GM12873 (cell line): ENCODE measurements at regions not wholly inside any gene's neighbourhood (a gene's known extent, or its start where the extent isn't known, plus 50 kb on each side); places are given as distances from the start of the nearest gene placed in this dataset.

Experiments
- TF ChIP-seq, protein P1 (sequence below): IDR thresholded peaks from 2 replicates; pipeline ENCODE4 v1.5.1; 2012; ENCODE audit warnings: low read depth, mild to moderate bottlenecking, moderate library complexity, low read length, control low read depth; ENCODE audit not compliant: insufficient read depth; ENCODE audit errors: missing control alignments

DNA sequence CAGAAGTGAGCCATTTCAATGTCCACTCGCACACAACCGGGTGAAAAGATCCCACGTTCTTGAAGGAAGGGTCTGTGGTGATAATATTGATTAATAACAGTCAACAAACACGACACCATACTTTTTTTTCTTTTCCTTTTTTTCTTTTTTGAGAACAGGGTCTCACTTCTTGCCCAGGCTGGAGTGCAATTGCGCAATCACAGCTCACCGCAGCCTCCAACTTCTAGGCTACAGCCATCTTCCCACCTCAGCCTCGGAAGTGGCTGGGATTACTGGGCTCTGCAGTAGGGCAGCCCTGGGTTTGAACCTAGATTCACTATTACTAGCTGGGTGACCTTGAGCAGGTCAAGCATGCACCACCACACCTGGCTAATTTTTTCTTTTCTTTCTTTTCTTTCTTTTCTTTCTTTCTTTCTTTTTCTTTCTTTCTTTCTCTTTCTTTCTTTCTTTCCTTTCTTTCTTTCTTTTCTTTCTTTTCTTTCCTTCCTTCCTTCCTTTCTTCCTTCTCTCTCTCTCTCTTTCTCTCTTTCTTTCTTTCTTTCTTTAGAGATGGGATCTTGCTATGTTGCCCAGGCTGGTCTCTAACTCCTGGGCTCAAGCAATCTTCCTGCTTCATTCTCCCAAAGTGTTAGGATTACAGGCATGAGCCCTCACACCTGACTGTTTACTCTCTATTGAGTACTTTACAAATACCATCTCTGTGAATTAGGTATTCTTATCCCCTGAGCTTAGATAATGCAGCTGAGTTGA lies 123.9 kb downstream of the SNX5 start:
- TF ChIP-seq, protein P1, sequence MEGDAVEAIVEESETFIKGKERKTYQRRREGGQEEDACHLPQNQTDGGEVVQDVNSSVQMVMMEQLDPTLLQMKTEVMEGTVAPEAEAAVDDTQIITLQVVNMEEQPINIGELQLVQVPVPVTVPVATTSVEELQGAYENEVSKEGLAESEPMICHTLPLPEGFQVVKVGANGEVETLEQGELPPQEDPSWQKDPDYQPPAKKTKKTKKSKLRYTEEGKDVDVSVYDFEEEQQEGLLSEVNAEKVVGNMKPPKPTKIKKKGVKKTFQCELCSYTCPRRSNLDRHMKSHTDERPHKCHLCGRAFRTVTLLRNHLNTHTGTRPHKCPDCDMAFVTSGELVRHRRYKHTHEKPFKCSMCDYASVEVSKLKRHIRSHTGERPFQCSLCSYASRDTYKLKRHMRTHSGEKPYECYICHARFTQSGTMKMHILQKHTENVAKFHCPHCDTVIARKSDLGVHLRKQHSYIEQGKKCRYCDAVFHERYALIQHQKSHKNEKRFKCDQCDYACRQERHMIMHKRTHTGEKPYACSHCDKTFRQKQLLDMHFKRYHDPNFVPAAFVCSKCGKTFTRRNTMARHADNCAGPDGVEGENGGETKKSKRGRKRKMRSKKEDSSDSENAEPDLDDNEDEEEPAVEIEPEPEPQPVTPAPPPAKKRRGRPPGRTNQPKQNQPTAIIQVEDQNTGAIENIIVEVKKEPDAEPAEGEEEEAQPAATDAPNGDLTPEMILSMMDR: no peak

DNA sequence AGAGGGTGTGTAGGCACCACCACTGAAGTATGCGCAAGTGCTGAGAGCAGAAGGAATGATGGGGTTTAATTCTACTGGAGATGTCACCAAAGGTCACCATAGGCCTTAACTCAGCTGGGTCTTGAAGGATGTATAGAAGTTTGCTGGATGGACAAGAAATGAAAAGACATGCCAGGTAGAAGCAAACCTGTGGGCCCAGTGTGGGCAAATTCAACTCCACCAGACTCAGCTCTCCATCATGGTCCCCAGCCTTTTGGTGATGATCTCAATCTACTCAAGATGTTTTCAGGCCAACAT lies 124.5 kb downstream of the SNX5 start:
- TF ChIP-seq, protein P1: no peak

DNA sequence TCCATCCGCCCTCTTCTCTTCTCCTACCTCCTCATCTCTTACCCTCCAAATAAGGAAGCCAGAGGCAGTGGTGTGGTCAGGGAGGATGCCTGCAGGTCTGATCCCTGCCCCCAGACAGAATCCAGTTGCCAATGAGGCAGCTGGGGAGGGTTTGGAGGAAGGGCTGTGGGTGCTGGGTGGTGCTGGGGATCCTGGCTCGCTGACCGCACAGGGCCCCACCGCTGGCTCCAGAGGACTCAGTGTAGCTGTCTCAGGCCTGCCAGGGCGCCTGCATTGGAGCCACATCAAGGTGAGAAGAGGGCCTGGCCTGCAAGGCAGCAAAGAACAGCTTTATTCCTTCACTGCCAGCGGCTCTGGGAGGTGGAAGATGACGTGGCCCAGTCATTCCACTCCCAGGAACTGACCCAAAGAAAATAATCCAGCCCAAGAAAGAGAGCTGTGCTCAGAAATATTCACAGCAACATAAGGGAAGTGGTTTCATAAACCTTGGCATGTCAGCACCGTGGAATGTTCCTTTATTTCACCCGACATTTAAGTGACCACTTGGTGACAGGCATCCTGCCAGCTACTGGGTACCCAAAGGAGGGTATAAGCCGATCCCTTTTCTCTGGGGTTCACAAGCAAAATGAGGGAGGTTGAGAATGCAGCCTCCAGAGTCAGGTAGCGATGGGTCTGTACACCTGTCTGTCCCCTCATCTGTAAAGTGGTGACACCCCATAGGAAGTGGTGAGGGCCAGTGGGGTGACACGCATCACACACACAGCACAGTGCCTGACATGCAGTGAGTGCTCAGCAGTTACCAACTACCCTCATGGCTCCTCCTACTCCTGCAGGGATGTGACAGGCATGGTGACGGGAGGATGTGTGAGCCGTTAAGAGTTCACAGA lies 125.1 kb downstream of the SNX5 start:
- TF ChIP-seq, protein P1: no peak

DNA sequence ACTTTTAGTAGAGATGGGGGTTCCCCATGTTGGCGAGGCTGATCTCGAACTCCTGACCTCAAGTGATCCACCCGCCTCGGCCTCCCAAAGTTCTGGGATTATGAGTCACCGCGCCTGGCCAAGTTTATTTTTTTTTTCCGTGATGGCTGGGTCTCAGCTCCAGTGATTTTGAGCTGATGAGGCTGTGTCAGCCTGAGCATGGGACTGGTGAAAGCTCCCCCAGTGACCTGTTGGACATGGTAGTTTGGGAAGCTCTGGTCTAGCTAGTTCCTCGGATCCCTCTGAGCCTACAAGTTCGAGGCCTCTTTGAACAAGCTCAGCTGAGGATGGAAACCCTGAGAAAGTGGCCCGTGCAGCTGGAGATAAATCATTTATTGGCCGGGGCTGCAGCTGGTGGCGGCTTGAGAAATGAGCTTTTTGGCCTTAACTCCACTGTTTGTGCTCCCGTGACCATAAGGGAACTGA lies 126.8 kb downstream of the SNX5 start:
- TF ChIP-seq, protein P1: no peak

DNA sequence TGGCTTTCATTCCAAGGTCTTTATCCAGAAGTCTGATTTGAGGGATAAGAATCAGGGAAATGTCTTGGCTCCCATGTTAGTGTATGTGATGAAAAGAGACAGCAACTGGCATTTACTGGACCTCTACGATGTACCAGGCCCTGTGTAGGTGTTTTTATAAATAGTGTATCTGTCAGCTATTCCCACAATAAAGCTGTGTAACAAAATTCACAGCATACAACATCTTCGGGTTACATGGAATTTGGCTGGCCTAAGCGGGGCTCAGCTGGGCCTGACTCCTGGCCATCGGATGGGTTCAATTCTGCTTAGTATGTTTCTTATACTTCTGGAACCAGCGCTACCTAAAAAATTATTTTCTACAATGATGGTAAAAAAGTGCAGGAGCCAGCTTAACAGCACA lies 128.2 kb downstream of the SNX5 start:
- TF ChIP-seq, protein P1: no peak

DNA sequence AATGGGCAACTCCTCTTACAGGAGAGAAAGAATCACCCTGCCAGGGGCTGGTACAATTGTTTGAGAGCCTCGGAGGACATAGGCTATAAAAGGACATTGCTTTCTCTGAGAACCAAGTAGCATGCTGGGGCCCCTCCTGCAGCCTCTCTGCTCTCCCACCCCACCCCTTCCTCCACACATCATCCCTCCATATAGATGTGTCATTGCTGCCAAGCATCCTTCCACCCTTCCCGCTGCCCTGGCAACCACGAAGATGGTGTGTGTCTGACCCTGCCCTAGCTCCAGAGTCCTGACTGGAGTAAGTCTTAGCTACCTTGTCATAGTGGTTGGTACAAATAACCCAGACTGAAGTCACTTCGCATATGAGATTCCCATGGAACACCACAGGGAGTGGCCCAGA lies 129.7 kb downstream of the SNX5 start:
- TF ChIP-seq, protein P1: no peak

DNA sequence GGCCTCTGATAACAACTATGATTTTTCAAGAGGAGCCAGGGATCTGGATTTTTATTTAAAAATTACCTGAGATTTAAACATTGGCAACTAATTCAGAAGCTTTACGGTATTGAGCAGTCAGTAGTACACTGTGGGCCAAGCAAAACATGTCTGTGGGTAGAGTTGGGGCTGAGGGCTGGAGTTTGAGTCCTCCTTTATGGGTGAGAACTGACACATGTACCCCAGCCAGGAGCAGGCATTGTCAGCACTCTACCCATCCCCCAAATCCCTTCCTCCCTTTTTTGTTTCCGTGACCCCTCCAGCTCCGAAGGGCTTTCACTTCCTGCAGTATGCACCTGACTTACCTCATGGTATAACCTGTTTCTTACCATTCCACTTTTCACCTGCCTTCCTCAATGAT lies 131.4 kb downstream of the SNX5 start:
- TF ChIP-seq, protein P1: no peak
